ENCODE measurements at regions not wholly inside any gene's neighbourhood (a gene's known extent, or its start where the extent isn't known, plus 50 kb on each side); places are given as distances from the start of the nearest gene placed in this dataset.

DNA sequence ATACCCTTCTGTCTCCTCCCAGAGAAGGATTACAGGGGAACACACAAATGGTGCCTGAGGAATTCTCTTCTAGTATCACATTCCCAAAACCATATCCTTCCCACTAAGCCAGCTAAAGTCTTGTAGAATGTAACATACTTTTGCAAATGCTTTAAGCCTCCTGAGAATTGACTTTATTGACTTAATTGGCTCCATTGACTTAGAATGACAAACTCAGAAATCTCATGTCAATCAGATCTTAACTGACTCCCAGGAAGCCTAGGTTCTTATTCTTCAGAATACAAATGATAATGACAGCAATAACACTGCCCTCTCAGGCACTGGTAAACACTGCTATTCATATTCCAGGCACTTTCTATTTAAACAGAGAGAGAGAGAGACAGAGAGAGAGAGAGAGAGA lies 356.9 kb upstream of the PRKCQ start:
- H3K27ac Mint-ChIP-seq (ENCODE audit: unreplicated experiment), result no peak overlapping the region
- intact Hi-C loops (cut with micrococcal nuclease; ENCODE audit: unreplicated experiment), result no loop called here
- POLR2A ChIA-PET, result no interaction called here

DNA sequence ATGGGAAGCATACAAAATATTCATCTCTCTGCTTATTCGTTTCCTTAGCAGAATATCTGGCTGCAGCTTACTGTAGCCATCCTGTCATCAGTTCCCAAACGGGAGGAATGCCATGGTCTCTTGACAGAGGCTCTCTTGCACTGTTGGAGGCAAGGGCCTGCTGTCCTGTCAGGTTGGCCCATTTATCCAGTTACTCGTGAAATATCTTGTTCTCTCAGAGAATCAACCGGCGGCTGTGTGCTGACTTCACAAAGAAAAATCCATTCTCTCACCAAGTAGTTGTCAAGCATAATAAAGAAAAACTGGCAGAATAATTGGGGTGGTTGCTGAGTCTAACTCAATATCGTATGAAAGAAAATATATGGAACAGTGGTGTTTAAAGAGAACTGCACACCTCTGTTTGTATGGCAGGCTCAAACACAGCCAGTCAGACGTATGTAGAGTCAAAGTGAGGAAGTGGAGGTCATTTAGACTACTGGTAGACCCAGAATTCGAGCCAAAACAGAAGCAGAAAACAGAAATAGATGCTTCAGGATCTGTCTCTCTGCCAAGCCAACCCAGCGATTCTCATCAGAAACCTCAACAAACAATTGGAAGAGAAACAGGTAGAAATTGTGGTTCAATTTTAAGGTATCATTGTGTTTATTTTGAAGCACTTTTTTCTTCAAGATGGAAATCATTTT lies 349.2 kb upstream of the PRKCQ start:
- no peaks in the 10 kb centered on the region for H3K4me1 Mint-ChIP-seq (ENCODE audit: low read depth, unreplicated experiment)
- no peaks in the 10 kb centered on the region for H3K4me1 ChIP-seq
- H3K27ac Mint-ChIP-seq (ENCODE audit: unreplicated experiment), result no peak overlapping the region
- H3K36me3 Mint-ChIP-seq (ENCODE audit: insufficient read depth, unreplicated experiment), result no peaks in the 10 kb centered on the region
- CTCF ChIA-PET, result no interaction called here
- no peak for DNase-seq
- no peaks in the 10 kb centered on the region for H3K9me3 ChIP-seq
- no peak overlapping the region for H3K4me3 Mint-ChIP-seq (ENCODE audit: unreplicated experiment)
- intact Hi-C loops (cut with micrococcal nuclease; ENCODE audit: unreplicated experiment), result no loop called here
- no peak for TF ChIP-seq CTCF (IDR thresholded peaks at IDR 0.05; ENCODE audit: insufficient read depth in 1 of 2, low read depth in 1 of 2, low read length in 1 of 2, severe bottlenecking in 1 of 2, unreplicated experiment in 1 of 2)
- no peak overlapping the region for H3K4me3 ChIP-seq (ENCODE audit: low read depth, low read length)
- H3K9me3 Mint-ChIP-seq (ENCODE audit: unreplicated experiment), result peaks cover 10% of the 10 kb centered on the region
- POLR2A ChIA-PET, result no interaction called here
- no TSS peak for BruUV-seq (replicated peaks)
- no peaks in the 10 kb centered on the region for H3K27me3 ChIP-seq (replicated peaks; ENCODE audit: control insufficient read depth, insufficient read depth, low read length)
- H3K27me3 Mint-ChIP-seq (ENCODE audit: insufficient read depth, unreplicated experiment), result peaks cover 19% of the 10 kb centered on the region
- H3K36me3 ChIP-seq (ENCODE audit: control insufficient read depth, insufficient read depth, low read length), result no peaks in the 10 kb centered on the region

More for the DNA sequence above, 356.9 kb upstream of the PRKCQ start:
- H3K4me3 ChIP-seq (ENCODE audit: low read depth, low read length), result no peak overlapping the region
- H3K4me1 ChIP-seq, result no peaks in the 10 kb centered on the region
- Mint-ChIP-seq H3K9me3 (ENCODE audit: unreplicated experiment) (peaks cover 10% of the 10 kb centered on the region), H3K27me3 (ENCODE audit: insufficient read depth, unreplicated experiment) (peaks cover 8% of the 10 kb centered on the region), H3K36me3 (ENCODE audit: insufficient read depth, unreplicated experiment) (no peaks in the 10 kb centered on the region), H3K4me1 (ENCODE audit: low read depth, unreplicated experiment) (no peaks in the 10 kb centered on the region), H3K4me3 (ENCODE audit: unreplicated experiment) (no peak overlapping the region)
- no TSS peak for BruUV-seq (replicated peaks)
- TF ChIP-seq CTCF (IDR thresholded peaks at IDR 0.05; ENCODE audit: insufficient read depth in 1 of 2, low read depth in 1 of 2, low read length in 1 of 2, severe bottlenecking in 1 of 2, unreplicated experiment in 1 of 2), result no peak
- DNase-seq, result no peak
- H3K36me3 ChIP-seq (ENCODE audit: control insufficient read depth, insufficient read depth, low read length), result no peaks in the 10 kb centered on the region
- CTCF ChIA-PET, result no interaction called here
- no peaks in the 10 kb centered on the region for H3K27me3 ChIP-seq (replicated peaks; ENCODE audit: control insufficient read depth, insufficient read depth, low read length)
- H3K9me3 ChIP-seq, result no peaks in the 10 kb centered on the region

DNA sequence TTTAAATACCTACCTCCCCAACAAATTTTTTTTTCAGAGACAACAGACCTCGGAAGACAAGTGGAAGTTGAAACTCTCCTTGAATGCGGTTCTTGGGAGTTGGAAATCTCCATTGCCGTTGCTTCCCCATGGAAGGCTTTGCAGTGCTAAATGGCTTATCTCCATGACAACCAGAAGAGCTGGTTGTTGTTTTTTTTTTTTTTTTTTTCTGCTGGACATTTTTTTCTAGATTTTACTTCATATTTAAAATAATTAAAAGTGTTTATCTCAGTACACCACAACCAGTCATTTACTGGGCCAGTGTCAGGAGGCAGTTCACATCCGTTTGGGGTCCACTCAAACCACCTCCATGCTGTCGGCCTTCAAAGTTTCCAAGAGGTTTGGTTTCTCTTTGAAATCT lies 348.5 kb upstream of the PRKCQ start:
- peaks cover 7% of the 10 kb centered on the region for H3K9me3 Mint-ChIP-seq (ENCODE audit: unreplicated experiment)
- intact Hi-C loops (cut with micrococcal nuclease; ENCODE audit: unreplicated experiment), result no loop called here
- POLR2A ChIA-PET, result no interaction called here

More for the DNA sequence above, 348.5 kb upstream of the PRKCQ start:
- H3K4me1 Mint-ChIP-seq (ENCODE audit: low read depth, unreplicated experiment), result no peaks in the 10 kb centered on the region
- CTCF ChIA-PET, result no interaction called here
- Histone ChIP-seq H3K27me3 (replicated peaks; ENCODE audit: control insufficient read depth, insufficient read depth, low read length) (no peaks in the 10 kb centered on the region), H3K9me3 (no peaks in the 10 kb centered on the region), H3K4me1 (no peaks in the 10 kb centered on the region), H3K36me3 (ENCODE audit: control insufficient read depth, insufficient read depth, low read length) (no peaks in the 10 kb centered on the region), H3K4me3 (ENCODE audit: low read depth, low read length) (no peak overlapping the region)
- peaks cover 19% of the 10 kb centered on the region for H3K27me3 Mint-ChIP-seq (ENCODE audit: insufficient read depth, unreplicated experiment)
- H3K27ac Mint-ChIP-seq (ENCODE audit: unreplicated experiment), result no peak overlapping the region
- H3K4me3 Mint-ChIP-seq (ENCODE audit: unreplicated experiment), result no peak overlapping the region
- no peak for TF ChIP-seq CTCF (IDR thresholded peaks at IDR 0.05; ENCODE audit: insufficient read depth in 1 of 2, low read depth in 1 of 2, low read length in 1 of 2, severe bottlenecking in 1 of 2, unreplicated experiment in 1 of 2)
- no peaks in the 10 kb centered on the region for H3K36me3 Mint-ChIP-seq (ENCODE audit: insufficient read depth, unreplicated experiment)
- no peak for DNase-seq
- BruUV-seq (replicated peaks), result no TSS peak
